NCI-H345 (cell line): ENCODE measurements at regions not wholly inside any gene's neighbourhood (a gene's known extent, or its start where the extent isn't known, plus 50 kb on each side); places are given as distances from the start of the nearest gene placed in this dataset.
"Not testable (repeated sequence)": the region's sequence is repeated elsewhere in the genome, so short reads cannot be mapped to it uniquely, and the experiment has no call there.

Experiments
- DNase-seq: peaks from one replicate; lab custom pipeline; 2025; lab: John Stamatoyannopoulos, UW

- no peak for DNase-seq
Measured at GRCh38 chrX:95974890-95975289, 709.8 kb upstream of the DIAPH2 start.

DNA sequence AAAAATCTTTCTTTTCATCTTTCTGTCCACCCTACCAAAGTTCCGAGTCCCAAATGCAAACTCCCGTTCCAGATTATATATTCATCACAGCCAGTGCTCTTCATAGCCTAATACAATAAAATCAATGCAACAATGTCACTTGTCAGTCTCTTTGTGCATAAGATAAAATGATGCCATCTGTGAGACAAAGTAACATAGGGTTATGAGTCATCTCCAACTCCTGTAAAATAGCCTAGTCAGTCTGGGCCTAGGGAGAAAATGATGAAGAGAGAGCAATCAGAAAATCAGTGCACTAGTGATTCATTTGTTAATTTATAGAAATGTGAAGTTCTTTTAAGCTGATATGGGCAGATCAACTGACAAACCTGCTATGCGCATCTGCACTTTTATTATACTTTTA is 689.1 kb upstream of the DIAPH2 start:
- DNase-seq = no peak

GRCh38 chrX:95996294-95996693 is 688.3 kb upstream of the DIAPH2 start:
- DNase-seq = no peak

DNA sequence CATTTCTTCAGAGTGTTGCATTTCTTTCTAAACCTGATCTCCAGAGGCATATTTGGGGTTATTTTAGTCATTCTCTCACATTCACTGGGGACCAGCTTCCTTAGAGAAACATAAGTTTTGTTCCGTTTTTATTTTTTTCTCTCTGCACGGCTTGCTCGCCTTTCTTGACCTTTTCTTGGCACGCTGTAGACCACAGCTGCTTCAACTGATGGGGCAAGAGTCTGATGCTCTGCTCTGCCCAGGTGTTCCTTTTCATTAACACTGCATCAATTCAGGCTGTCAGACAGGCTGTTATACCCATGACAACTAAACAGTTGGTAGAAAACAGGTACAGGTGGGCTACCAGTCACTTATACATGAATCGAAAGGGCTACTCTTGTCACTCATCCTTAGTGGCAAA is 682.2 kb upstream of the DIAPH2 start:
- DNase-seq = no peak

GRCh38 chrX:96004386-96004785 is 680.3 kb upstream of the DIAPH2 start:
- DNase-seq = no peak

GRCh38 chrX:96006281-96006680 is 678.4 kb upstream of the DIAPH2 start:
- no peak for DNase-seq

GRCh38 chrX:96027407-96027806 is 657.2 kb upstream of the DIAPH2 start:
- DNase-seq = no peak

DNA sequence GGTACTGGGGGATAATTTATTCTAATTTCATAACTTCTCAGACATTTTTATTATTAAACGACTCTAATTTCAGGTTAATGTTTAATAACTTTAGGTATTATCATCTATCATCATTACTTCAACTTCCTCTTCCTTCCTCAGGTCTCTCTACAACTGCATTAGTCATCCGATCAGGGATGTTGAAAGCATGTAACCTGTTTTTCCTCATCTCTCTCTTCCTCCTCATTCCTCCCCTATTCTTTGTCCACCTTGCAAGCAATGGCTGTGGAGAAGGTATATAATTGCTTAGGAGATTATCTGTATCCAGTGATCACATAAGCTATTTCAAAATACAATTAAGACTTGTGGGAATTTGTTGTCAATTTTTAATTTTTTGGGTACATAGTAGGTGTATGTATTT is 632.6 kb upstream of the DIAPH2 start:
- DNase-seq = no peak

DNA sequence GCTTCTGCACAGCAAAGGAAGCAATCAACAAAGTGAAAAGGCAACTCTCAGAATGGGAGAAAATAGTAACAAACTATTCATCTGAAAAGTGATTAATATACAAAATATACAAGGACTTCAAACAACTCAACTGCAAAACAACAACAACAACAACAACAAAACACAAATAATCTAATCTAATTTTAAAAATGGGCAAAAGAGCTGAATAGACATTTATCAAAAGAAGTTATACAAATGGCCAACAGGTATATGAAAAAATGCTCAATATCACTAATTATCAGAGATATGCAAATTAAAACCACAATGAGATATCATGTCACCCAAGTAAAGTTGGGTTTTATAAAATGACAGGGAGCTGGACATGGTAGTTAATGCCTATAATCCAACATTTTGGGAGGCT is 602.8 kb upstream of the DIAPH2 start:
- no peak for DNase-seq

- DNase-seq = no peak
Measured at GRCh38 chrX:96094616-96095015, 590.0 kb upstream of the DIAPH2 start.

GRCh38 chrX:96098471-96098870 is 586.2 kb upstream of the DIAPH2 start:
- DNase-seq = no peak

- DNase-seq = no peak
Measured at GRCh38 chrX:96102997-96103396, 581.6 kb upstream of the DIAPH2 start.

- DNase-seq = no peak
Measured at GRCh38 chrX:96112689-96113088, 572.0 kb upstream of the DIAPH2 start.

DNA sequence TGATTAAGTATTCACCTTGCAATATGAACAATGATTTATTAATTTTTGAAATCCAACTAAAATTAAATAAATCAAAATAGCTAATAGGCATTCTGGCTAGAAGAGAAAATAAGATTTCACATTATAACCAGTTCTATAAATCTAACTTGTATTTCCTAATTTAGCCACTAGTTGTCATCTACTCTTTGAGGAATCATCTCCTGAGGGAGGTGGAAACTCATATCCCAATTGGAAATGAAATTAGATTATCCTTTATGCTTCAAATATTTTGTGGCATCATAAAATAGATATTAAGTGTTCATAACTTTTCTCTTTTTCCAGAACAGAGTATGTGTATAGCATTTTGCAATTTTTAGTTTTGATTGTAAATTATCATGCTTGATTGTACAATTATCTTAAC is 558.5 kb upstream of the DIAPH2 start:
- DNase-seq = no peak

DNA sequence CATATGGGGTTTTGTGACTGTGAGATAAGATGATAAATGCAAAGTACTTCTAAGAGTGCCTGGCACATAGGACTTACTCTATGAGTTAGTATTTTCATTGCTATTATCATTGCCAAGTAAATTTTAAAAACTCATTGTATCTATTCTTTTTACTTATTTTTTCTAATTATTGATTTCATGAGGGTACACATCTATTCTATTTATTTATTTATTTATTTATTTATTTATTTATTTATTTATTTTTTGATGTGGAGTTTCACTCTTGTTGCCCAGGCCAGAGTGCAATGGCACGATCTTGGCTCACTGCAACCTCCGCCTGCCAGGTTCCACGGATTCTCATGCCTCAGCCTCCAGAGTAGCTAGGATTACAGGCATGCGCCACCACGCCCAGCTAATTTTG is 556.6 kb upstream of the DIAPH2 start:
- not testable (repeated sequence) for DNase-seq

GRCh38 chrX:96140796-96141195 is 543.8 kb upstream of the DIAPH2 start:
- DNase-seq = no peak

GRCh38 chrX:96147681-96148080 is 537.0 kb upstream of the DIAPH2 start:
- no peak for DNase-seq

- peak; percentile 3 for DNase-seq
Measured at GRCh38 chrX:96170626-96171025, 514.0 kb upstream of the DIAPH2 start.

- DNase-seq = no peak
Measured at GRCh38 chrX:96176921-96177320, 507.7 kb upstream of the DIAPH2 start.

- DNase-seq = no peak
Measured at GRCh38 chrX:96181605-96182004, 503.0 kb upstream of the DIAPH2 start.

GRCh38 chrX:96182366-96182765 is 502.3 kb upstream of the DIAPH2 start:
- no peak for DNase-seq

GRCh38 chrX:96183391-96183790 is 501.3 kb upstream of the DIAPH2 start:
- DNase-seq = no peak

- DNase-seq = no peak
Measured at GRCh38 chrX:96183843-96184242, 500.8 kb upstream of the DIAPH2 start.

- no peak for DNase-seq
Measured at GRCh38 chrX:96204928-96205327, 479.7 kb upstream of the DIAPH2 start.

DNA sequence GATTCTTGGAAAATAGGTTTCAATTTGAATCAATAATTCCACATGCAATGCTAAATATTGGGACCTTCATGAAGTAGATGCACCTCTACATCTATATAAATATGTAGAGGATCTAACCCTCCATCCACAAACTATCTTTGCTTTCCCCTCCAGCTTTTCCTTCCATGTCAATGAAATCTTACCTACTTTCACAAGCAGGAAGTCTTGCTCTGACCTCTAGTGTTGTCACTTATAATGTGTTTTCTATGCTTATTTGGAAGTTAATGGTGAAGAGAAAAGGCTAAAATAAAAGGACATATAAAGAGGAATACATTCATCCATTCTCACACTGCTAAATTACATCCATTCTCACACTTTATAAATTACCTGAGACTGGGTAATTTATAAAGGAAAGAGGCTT is 472.7 kb upstream of the DIAPH2 start:
- no peak for DNase-seq
